ENCODE measurements at regions not wholly inside any gene's neighbourhood (a gene's known extent, or its start where the extent isn't known, plus 50 kb on each side); places are given as distances from the start of the nearest gene placed in this dataset.

GRCh38 chr13:58083064-58083463 lies 451.5 kb downstream of the PCDH17 start:
- TF ChIP-seq, protein P1, sequence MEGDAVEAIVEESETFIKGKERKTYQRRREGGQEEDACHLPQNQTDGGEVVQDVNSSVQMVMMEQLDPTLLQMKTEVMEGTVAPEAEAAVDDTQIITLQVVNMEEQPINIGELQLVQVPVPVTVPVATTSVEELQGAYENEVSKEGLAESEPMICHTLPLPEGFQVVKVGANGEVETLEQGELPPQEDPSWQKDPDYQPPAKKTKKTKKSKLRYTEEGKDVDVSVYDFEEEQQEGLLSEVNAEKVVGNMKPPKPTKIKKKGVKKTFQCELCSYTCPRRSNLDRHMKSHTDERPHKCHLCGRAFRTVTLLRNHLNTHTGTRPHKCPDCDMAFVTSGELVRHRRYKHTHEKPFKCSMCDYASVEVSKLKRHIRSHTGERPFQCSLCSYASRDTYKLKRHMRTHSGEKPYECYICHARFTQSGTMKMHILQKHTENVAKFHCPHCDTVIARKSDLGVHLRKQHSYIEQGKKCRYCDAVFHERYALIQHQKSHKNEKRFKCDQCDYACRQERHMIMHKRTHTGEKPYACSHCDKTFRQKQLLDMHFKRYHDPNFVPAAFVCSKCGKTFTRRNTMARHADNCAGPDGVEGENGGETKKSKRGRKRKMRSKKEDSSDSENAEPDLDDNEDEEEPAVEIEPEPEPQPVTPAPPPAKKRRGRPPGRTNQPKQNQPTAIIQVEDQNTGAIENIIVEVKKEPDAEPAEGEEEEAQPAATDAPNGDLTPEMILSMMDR (IDR thresholded peaks at IDR 0.05; ENCODE audit: low read depth, low read length, missing input control), result no peak
- TF ChIP-seq MAX (IDR thresholded peaks at IDR 0.05), result no peak
- no peak for TF ChIP-seq SP1 (IDR thresholded peaks at IDR 0.05)
